Left forelimb (tissue), 1 donor: ENCODE measurements at regions not wholly inside any gene's neighbourhood (a gene's known extent, or its start where the extent isn't known, plus 50 kb on each side); places are given as distances from the start of the nearest gene placed in this dataset.

ENCODE experiments used
- DNase-seq: peaks from one replicate; pipeline ENCODE4 v3.0.0-alpha.2; 2018; ENCODE audit warnings: low spot score

- DNase-seq: no peak
Observed at GRCh38 chr4:27184508-27185155, 324.0 kb downstream of the STIM2 start.

- DNase-seq: no peak
Observed at GRCh38 chr4:27186710-27187109, 326.1 kb downstream of the STIM2 start.

GRCh38 chr4:27187786-27188185 is 327.1 kb downstream of the STIM2 start:
- no peak for DNase-seq

GRCh38 chr4:27189683-27190082 is 329.0 kb downstream of the STIM2 start:
- no peak for DNase-seq

GRCh38 chr4:27191592-27191991 is 331.0 kb downstream of the STIM2 start:
- DNase-seq: no peak

- DNase-seq: no peak
Observed at GRCh38 chr4:27194599-27195176, 334.0 kb downstream of the STIM2 start.

- no peak for DNase-seq
Observed at GRCh38 chr4:27198246-27198645, 337.6 kb downstream of the STIM2 start.

- DNase-seq: no peak
Observed at GRCh38 chr4:27198971-27199370, 338.3 kb downstream of the STIM2 start.

- no peak for DNase-seq
Observed at GRCh38 chr4:27206009-27206408, 345.4 kb downstream of the STIM2 start.

- no peak for DNase-seq
Observed at GRCh38 chr4:27210956-27211355, 350.3 kb downstream of the STIM2 start.

GRCh38 chr4:27214010-27214409 is 353.4 kb downstream of the STIM2 start:
- no peak for DNase-seq

GRCh38 chr4:27215220-27215826 is 354.7 kb downstream of the STIM2 start:
- no peak for DNase-seq

GRCh38 chr4:27217261-27217769 is 356.7 kb downstream of the STIM2 start:
- no peak for DNase-seq

- DNase-seq: no peak
Observed at GRCh38 chr4:27218013-27218412, 357.4 kb downstream of the STIM2 start.

GRCh38 chr4:27223326-27223725 is 362.7 kb downstream of the STIM2 start:
- no peak for DNase-seq

GRCh38 chr4:27233531-27233930 is 372.9 kb downstream of the STIM2 start:
- no peak for DNase-seq

- no peak for DNase-seq
Observed at GRCh38 chr4:27234306-27234899, 373.8 kb downstream of the STIM2 start.

- DNase-seq: no peak
Observed at GRCh38 chr4:27239641-27240040, 379.0 kb downstream of the STIM2 start.

GRCh38 chr4:27242217-27242616 is 381.6 kb downstream of the STIM2 start:
- DNase-seq: no peak

- no peak for DNase-seq
Observed at GRCh38 chr4:27245216-27245615, 384.6 kb downstream of the STIM2 start.

- DNase-seq: no peak
Observed at GRCh38 chr4:27248829-27249228, 388.2 kb downstream of the STIM2 start.

GRCh38 chr4:27251771-27252170 is 391.1 kb downstream of the STIM2 start:
- DNase-seq: no peak

GRCh38 chr4:27267339-27267969 is 406.8 kb downstream of the STIM2 start:
- DNase-seq: no peak
